ENCODE measurements at regions not wholly inside any gene's neighbourhood (a gene's known extent, or its start where the extent isn't known, plus 50 kb on each side); places are given as distances from the start of the nearest gene placed in this dataset.
"Not testable (repeated sequence)": the region's sequence is repeated elsewhere in the genome, so short reads cannot be mapped to it uniquely, and the experiment has no call there.

GRCh38 chr3:5485427-5485826 lies 297.9 kb downstream of the EDEM1 start:
- no peak for DNase-seq

DNA sequence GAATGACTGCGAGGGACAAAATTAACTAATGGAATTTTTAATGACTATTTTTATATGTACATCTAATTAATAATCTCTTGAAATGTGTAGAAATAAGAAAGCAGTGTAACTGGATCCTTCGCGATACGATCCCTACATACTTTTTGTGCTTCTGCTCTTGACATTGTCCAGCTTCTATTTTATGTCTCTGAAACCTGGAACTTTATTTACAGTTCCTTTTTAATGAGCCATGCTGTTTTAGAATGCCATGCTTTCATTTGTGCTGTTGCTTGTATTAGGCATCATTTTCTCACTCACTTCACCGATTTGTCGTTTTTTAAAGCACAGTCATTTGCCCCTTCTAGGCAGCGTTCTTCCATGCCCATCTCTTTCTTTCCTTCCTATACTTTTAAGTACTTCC lies 301.3 kb downstream of the EDEM1 start:
- no peak for DNase-seq

DNA sequence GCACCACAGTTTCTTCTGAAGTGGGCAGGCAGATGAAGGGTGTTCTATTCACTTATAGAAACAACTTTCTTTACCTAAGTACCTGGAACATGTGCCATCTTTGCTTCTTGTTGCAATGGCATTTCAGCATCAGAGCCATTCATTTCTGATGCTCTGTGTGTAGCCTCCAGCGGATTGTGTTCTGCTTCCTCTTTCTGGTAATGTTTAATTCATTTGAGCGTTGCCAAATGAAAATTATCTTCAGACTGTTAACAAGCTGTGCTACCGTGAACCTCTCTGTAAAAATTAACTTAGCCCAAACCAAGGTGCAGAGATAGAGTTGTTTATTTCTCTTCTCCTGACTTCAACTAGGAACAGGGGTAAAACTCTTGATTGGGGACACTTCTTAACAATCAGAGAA lies 302.0 kb downstream of the EDEM1 start:
- no peak for DNase-seq

GRCh38 chr3:5494905-5495519 lies 307.5 kb downstream of the EDEM1 start:
- no peak for DNase-seq

- DNase-seq, result no peak
Observed at GRCh38 chr3:5497497-5497896, 310.0 kb downstream of the EDEM1 start.

DNA sequence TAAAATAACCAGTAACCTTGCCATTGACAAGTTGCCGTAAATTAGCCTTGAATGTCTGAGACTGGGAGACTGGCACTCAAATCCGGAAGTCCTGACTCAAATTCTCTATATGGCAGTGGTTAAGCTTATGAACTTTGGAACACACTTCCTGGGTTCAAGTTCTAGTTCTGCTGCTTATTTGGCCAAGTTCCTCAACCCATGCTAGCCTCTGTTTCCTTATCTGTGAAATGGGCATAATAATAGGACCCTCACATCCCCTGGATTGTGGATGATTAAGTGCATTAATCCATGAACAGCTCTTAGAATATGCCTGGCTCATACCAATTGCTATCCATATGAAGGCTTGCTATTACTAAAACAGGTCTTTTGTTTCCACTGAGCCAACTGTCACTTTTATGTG lies 311.5 kb downstream of the EDEM1 start:
- no peak for DNase-seq

DNA sequence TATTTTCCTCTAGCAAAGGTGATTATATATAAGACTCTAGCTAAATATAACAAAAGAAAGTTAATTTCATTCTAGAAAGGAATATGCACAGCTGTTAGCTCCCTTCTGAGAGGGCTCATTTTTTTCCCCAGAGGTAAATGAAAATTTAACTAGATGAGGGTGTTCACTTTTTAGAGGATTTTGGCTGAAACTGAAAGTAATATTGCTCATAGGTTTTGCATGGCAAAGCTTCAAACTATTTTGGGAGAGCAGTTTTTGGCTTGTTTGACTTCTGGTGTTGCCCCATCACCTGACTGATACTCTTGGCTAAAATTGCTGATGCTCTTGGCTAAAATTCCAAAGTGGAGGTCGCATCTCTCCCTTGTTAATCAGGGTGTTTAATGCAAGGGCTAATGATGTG lies 311.9 kb downstream of the EDEM1 start:
- no peak for DNase-seq

DNA sequence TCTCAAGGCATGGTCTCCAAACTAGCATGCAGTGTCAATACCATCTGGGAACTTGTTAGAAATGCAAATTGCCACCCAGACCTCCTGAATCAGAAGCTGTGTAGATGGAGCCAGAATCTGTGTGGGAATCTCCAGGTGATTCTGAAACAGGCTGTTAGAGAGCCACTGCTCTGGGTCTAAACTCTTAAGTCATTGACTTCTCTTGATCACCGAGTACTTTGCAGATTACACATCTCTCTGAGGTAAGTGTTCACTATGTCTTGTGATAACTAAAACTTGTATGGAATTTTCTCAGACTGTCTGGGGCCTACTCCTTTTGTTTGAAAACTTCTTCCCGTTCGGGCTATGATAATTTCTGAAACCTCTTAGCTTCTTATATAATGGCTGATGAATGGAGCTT lies 315.6 kb downstream of the EDEM1 start:
- DNase-seq, result no peak

- no peak for DNase-seq
Observed at GRCh38 chr3:5504135-5504534, 316.6 kb downstream of the EDEM1 start.

DNA sequence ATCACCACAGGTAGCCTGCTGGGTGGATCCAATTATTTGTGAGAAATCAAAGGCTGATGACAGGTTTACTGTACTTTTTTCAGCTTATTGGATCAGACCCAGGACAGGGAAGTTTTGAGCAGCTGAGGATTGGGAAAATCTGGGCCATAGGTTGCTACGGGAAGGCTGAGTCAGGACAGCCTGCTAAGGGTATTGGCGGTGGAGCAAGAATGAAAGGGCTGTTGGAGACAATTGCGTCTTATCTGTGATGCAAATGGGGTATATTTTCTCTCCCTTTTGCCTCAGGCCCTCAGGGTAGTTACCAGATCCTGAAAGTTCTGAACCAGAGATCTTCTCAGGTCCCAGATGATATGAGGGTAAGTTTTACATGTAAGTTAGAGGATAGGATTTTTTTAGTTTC lies 317.7 kb downstream of the EDEM1 start:
- no peak for DNase-seq

DNA sequence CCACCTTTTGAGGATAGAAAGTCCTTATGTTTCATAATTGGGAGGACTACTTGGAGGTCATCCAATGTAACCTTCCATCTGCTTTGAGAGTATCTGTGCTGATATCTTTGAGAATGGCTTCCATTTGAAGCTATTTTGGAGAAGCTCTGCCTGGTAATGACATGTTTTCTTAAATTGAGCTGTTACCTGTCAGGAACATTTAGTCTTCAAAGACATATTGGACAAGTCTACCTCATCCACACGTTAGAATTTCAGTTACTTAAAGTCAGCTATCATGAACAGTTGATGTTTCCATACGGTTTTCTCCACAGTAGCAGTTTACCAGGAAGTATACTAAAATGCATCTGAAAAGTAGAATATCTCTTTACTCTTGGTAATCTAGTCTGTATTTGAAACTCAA lies 318.5 kb downstream of the EDEM1 start:
- DNase-seq, result no peak

- DNase-seq, result not testable (repeated sequence)
Observed at GRCh38 chr3:5508860-5509259, 321.4 kb downstream of the EDEM1 start.

DNA sequence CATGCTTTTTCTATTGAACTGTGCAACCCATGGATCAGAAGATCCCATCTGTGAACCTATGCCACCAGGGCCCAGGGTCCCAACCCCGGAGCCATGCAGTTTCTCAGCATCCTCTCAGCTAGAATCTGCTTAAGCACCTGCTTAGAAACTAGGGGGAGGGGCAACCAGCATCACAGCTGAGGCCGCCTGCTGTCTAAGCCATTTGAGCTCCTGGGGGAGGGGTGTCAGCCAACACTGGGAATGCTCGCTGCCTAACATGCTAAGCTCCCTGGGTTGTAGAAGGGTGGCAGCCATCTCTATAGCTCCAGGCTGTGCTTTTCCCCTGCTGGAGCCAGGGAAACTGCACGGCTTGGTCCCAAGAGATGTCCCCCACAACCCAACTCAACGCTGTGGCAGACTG lies 322.8 kb downstream of the EDEM1 start:
- no peak for DNase-seq

GRCh38 chr3:5517921-5518320 lies 330.4 kb downstream of the EDEM1 start:
- DNase-seq, result no peak

- DNase-seq, result no peak
Observed at GRCh38 chr3:5520237-5520636, 332.7 kb downstream of the EDEM1 start.

DNA sequence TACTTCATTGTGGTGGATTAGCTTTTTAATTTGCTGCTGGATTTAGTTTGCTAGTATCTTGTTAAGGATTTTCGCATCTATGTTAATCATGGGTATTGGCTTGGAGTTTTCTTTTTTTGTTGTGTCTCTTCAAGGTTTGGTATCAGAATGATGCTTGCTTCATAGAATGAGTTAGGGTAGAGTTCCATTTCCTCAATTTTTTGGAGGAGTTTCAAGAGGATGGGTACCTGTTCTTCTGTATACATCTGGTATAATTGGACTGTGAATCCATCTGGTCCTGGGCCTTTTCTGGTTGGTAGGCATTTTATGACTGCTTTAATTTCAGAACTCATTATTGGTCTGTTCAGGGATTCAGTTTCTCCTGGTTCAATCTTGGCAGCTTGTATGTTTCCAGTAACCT lies 335.6 kb downstream of the EDEM1 start:
- no peak for DNase-seq

DNA sequence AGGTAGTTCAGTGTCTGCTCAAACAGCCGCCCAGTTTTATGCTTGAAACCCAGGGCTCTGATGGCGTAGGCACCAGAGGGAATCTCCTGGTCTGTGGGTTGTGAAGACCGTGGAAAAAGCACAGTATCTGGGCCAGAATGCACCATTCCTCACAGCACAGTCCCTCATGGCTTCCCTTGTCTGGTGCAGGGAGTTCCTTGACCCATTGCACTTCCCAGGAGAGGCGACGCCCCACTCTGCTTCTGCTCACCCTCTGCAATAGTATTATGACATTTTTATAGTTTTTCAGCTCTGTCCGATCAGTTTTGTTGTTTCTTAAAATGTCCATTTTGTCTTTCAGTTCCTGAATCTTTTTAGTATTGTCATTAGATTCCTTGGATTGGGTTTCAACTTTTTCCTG lies 343.5 kb downstream of the EDEM1 start:
- no peak for DNase-seq

DNA sequence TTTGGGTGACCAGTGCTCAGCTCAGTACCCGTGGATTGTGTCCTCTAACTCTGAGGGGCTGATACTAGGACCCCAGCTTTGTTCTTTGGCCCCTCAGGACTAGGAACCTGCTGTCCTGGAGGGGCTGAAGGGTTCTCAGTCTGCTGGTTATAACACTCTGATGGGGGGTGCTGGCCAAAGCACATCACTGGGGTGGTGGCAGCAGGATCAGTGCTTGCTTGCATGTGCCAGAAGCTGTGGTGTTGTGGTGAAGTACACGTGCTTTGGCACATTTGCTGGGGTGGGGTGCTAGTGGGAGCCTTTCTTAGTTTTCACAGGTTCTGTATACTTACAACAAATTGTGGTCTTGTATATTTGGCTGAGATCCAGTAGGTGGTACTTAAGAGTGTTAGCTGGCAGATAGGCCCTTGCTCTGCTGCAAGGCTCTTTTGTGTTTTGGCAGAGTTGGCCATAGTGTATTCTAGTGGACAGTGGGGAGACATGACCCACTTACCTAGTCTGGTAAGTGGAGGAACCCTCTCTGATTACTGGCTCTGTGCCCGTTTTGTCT lies 344.3 kb downstream of the EDEM1 start:
- no peak for DNase-seq

DNA sequence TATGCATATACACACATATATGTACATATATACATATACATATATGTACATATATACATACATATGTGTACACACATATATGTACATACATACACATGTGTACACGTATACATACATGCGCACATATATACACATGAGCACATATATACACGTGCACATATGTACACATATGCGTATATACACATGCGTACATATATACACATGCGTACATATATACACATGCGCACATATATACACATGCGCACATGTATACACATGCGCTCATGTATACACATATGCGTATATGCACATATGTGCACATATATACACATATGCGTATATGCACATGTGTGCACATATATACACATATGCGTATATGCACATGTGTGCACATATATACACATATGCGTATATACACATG lies 353.0 kb downstream of the EDEM1 start:
- no peak for DNase-seq

- DNase-seq, result no peak
Observed at GRCh38 chr3:5542472-5542871, 355.0 kb downstream of the EDEM1 start.

DNA sequence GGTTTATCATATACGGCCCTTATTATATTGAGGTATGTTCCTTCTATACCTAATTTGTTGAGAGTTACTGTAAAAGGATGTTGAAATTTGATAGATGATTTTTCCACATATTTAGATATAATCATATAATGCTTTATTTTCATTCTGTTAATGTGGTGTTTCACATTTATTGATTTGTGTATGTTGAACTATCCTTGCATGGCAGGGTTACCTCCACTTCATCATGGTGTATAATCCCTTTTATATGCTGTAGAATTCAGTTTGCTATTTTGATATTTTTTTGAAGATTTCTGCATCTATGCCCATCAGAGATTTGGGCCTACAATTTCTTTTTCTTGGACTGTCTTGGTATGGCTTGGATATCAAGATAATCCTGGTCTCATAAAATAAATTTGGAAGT lies 355.5 kb downstream of the EDEM1 start:
- no peak for DNase-seq

- DNase-seq, result no peak
Observed at GRCh38 chr3:5545719-5546118, 358.2 kb downstream of the EDEM1 start.

DNA sequence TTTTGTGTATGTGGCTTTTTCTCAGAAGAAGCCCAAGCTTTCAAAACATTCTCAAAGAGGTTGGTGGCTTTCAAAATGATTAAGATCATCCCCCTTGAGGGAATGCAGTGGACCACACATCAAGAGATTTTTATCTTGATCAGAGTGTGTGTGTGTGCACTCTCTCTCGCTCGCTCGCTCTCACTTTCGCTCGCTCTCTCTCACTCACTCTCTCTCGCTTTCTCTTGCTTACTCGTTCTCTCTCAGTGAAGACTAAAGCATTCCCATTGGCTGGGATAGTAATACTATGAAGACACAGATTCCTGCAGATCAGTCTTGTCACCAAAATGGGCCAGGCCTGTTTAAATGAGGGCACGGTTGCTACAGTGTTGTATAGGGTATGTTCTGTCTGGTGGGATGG lies 365.7 kb downstream of the EDEM1 start:
- DNase-seq, result no peak

DNA sequence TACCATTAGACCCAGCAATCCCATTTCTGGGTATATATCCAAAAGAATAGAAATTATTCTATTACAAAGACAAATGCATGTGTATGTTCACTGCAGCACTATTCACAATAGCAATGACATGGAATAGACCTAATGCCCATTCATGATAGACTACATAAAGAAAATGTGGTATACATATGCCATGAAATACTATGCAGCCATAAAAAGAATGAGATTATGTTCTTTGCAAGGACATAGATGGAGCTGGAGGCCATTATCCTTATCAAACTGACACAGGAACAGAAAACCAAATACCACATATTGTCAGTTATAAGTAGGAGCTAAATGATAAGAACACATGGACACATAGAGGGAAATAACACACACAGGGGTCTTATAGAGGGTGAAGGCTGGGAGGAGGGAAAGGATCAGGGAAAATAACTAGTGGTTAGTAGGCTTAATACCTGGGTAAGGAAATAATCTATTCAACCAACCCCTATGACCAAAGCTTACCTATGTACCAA lies 366.8 kb downstream of the EDEM1 start:
- DNase-seq, result no peak

DNA sequence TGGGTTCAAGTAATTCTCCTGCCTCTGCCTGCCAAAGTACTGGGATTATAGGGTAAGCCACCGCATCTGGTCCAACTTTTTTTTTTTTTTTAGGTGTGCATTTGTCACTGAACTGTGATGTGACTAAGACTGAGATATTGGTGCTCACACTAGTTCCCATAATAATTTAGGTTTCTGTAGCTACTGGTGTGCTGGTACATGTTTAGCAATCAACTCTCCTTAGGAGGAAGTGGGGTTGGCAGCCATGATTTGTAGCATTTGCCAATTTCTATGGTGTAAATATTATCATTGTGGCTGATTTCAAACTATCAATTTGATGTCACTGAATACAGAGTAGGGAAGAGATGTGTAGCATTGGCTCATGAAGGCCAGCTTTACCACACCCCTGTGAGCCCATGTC lies 372.7 kb downstream of the EDEM1 start:
- no peak for DNase-seq
